ENCODE measurements at regions not wholly inside any gene's neighbourhood (a gene's known extent, or its start where the extent isn't known, plus 50 kb on each side); places are given as distances from the start of the nearest gene placed in this dataset.

GRCh38 chr1:14294860-14295536, 303.5 kb upstream of the KAZN start:
- Mint-ChIP-seq H3K4me3 (ENCODE audit: unreplicated experiment) (no peak overlapping the region), H3K27ac (ENCODE audit: unreplicated experiment) (no peak overlapping the region), H3K4me1 (ENCODE audit: low read depth) (no peaks in the 10 kb centered on the region), H3K9me3 (ENCODE audit: low read depth) (no peaks in the 10 kb centered on the region), H3K27me3 (ENCODE audit: low read depth) (no peaks in the 10 kb centered on the region), H3K36me3 (ENCODE audit: low read depth) (no peaks in the 10 kb centered on the region)
- TF ChIP-seq CTCF (IDR thresholded peaks at IDR 0.05), result no peak
- DNase-seq (ENCODE audit: low spot score), result no peak

GRCh38 chr1:14296795-14297194, 301.7 kb upstream of the KAZN start:
- no peak overlapping the region for H3K4me3 Mint-ChIP-seq (ENCODE audit: unreplicated experiment)
- H3K27me3 Mint-ChIP-seq (ENCODE audit: low read depth), result no peaks in the 10 kb centered on the region
- TF ChIP-seq CTCF (IDR thresholded peaks at IDR 0.05), result no peak
- no peaks in the 10 kb centered on the region for H3K4me1 Mint-ChIP-seq (ENCODE audit: low read depth)
- no peak overlapping the region for H3K27ac Mint-ChIP-seq (ENCODE audit: unreplicated experiment)
- H3K36me3 Mint-ChIP-seq (ENCODE audit: low read depth), result no peaks in the 10 kb centered on the region
- H3K9me3 Mint-ChIP-seq (ENCODE audit: low read depth), result no peaks in the 10 kb centered on the region
- DNase-seq (ENCODE audit: low spot score), result no peak

- TF ChIP-seq CTCF (IDR thresholded peaks at IDR 0.05), result no peak
- Mint-ChIP-seq H3K27me3 (ENCODE audit: low read depth) (no peaks in the 10 kb centered on the region), H3K9me3 (ENCODE audit: low read depth) (peaks cover 4% of the 10 kb centered on the region), H3K4me1 (ENCODE audit: low read depth) (no peaks in the 10 kb centered on the region), H3K27ac (ENCODE audit: unreplicated experiment) (no peak overlapping the region), H3K36me3 (ENCODE audit: low read depth) (no peaks in the 10 kb centered on the region), H3K4me3 (ENCODE audit: unreplicated experiment) (no peak overlapping the region)
- no peak for DNase-seq (ENCODE audit: low spot score)
Observed at GRCh38 chr1:14297356-14297755, 301.1 kb upstream of the KAZN start.

GRCh38 chr1:14298806-14299205, 299.7 kb upstream of the KAZN start:
- peaks cover 4% of the 10 kb centered on the region for H3K9me3 Mint-ChIP-seq (ENCODE audit: low read depth)
- H3K4me3 Mint-ChIP-seq (ENCODE audit: unreplicated experiment), result no peak overlapping the region
- no peak for TF ChIP-seq CTCF (IDR thresholded peaks at IDR 0.05)
- H3K27me3 Mint-ChIP-seq (ENCODE audit: low read depth), result no peaks in the 10 kb centered on the region
- DNase-seq (ENCODE audit: low spot score), result no peak
- no peaks in the 10 kb centered on the region for H3K4me1 Mint-ChIP-seq (ENCODE audit: low read depth)
- no peaks in the 10 kb centered on the region for H3K36me3 Mint-ChIP-seq (ENCODE audit: low read depth)
- no peak overlapping the region for H3K27ac Mint-ChIP-seq (ENCODE audit: unreplicated experiment)

- Mint-ChIP-seq H3K27ac (ENCODE audit: unreplicated experiment) (no peak overlapping the region), H3K9me3 (ENCODE audit: low read depth) (peaks cover 4% of the 10 kb centered on the region), H3K36me3 (ENCODE audit: low read depth) (no peaks in the 10 kb centered on the region), H3K27me3 (ENCODE audit: low read depth) (no peaks in the 10 kb centered on the region), H3K4me3 (ENCODE audit: unreplicated experiment) (no peak overlapping the region), H3K4me1 (ENCODE audit: low read depth) (no peaks in the 10 kb centered on the region)
- no peak for DNase-seq (ENCODE audit: low spot score)
- no peak for TF ChIP-seq CTCF (IDR thresholded peaks at IDR 0.05)
Observed at GRCh38 chr1:14300991-14301703, 297.3 kb upstream of the KAZN start.

All from chondrocyte (in vitro differentiated cells).